Fibroblast of villous mesenchyme (primary cell): ENCODE measurements at regions not wholly inside any gene's neighbourhood (a gene's known extent, or its start where the extent isn't known, plus 50 kb on each side); places are given as distances from the start of the nearest gene placed in this dataset.

Experiments used
- DNase-seq: peaks from one replicate; pipeline ENCODE4 v3.0.0-alpha.2; 2010; ENCODE audit warnings: low read depth
- H3K4me3 ChIP-seq: 2 replicates; pipeline ENCODE4 v1.5.1; 2011; ENCODE audit warnings: low read depth, mild to moderate bottlenecking, low read length
- CTCF ChIP-seq: IDR thresholded peaks from 2 replicates; pipeline ENCODE4 v1.5.1; 2012; ENCODE audit warnings: low read depth, mild to moderate bottlenecking, low read length; ENCODE audit not compliant: insufficient read depth

GRCh38 chr12:63302941-63303536, 152.0 kb upstream of the AVPR1A start:
- no peak for DNase-seq
- TF ChIP-seq CTCF, result no peak
- H3K4me3 ChIP-seq, result no peak overlapping the region

DNA sequence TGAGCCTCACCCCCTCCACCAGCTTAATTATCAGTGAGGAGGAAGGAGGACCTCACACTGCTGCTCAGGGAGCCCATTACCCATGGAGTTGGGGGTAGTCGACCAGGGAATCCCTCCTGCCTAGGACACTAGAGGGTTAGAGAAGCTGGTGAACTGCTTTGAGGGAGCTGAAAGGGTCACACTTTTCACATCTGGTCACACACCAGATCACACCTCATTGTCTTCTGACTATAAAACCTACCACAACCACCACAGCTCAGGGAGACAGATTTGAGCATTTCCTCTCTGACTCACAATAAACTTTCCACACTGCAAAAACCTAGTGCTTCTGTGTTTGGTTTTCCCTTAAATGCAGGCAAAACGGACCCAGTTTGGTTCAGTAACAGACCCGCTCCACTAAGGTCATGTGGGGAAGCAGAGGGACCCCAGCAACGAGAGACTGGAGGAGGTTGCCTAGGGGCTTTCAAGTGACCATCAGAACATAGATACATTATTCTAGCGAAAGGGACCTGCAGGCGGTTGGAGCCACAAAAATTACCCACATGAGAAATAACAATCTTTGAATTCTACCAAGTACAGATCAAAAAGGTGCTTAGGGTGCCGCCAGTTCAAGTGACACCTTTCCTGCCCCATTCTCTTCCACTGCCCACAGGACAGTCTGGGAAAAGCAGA, 151.4 kb upstream of the AVPR1A start:
- DNase-seq, result no peak
- no peak overlapping the region for H3K4me3 ChIP-seq
- TF ChIP-seq CTCF, result no peak

- peak; percentile 22 for DNase-seq
- no peak for TF ChIP-seq CTCF
- no peak overlapping the region for H3K4me3 ChIP-seq
Measured at GRCh38 chr12:63301311-63301710, 150.3 kb upstream of the AVPR1A start.

GRCh38 chr12:63298386-63298930, 147.5 kb upstream of the AVPR1A start:
- peak; percentile 52 for DNase-seq
- H3K4me3 ChIP-seq, result no peak overlapping the region
- no peak for TF ChIP-seq CTCF

- DNase-seq, result peak; percentile 68
- TF ChIP-seq CTCF, result no peak
- no peak overlapping the region for H3K4me3 ChIP-seq
Measured at GRCh38 chr12:63294327-63294632, 143.3 kb upstream of the AVPR1A start.

GRCh38 chr12:63292471-63293221, 141.6 kb upstream of the AVPR1A start:
- TF ChIP-seq CTCF, result no peak
- no peak overlapping the region for H3K4me3 ChIP-seq
- DNase-seq, result no peak
